Activated T-cell treated with anti-CD3 and anti-CD28 coated beads for 4 hours (primary cell): ENCODE measurements at regions not wholly inside any gene's neighbourhood (a gene's known extent, or its start where the extent isn't known, plus 50 kb on each side); places are given as distances from the start of the nearest gene placed in this dataset.
A peak's percentile ranks its signal among the peaks of the same experiment; 100 is the strongest.

Source experiments
- DNase-seq: peaks from one replicate; pipeline ENCODE4 v3.0.0-alpha.2; 2020

- DNase-seq, result no peak
Observed at GRCh38 chr16:85380905-85381737, 232.0 kb upstream of the GSE1 start.

- DNase-seq, result no peak
Observed at GRCh38 chr16:85381738-85382592, 231.2 kb upstream of the GSE1 start.

- no peak for DNase-seq
Observed at GRCh38 chr16:85382717-85383118, 230.4 kb upstream of the GSE1 start.

DNA sequence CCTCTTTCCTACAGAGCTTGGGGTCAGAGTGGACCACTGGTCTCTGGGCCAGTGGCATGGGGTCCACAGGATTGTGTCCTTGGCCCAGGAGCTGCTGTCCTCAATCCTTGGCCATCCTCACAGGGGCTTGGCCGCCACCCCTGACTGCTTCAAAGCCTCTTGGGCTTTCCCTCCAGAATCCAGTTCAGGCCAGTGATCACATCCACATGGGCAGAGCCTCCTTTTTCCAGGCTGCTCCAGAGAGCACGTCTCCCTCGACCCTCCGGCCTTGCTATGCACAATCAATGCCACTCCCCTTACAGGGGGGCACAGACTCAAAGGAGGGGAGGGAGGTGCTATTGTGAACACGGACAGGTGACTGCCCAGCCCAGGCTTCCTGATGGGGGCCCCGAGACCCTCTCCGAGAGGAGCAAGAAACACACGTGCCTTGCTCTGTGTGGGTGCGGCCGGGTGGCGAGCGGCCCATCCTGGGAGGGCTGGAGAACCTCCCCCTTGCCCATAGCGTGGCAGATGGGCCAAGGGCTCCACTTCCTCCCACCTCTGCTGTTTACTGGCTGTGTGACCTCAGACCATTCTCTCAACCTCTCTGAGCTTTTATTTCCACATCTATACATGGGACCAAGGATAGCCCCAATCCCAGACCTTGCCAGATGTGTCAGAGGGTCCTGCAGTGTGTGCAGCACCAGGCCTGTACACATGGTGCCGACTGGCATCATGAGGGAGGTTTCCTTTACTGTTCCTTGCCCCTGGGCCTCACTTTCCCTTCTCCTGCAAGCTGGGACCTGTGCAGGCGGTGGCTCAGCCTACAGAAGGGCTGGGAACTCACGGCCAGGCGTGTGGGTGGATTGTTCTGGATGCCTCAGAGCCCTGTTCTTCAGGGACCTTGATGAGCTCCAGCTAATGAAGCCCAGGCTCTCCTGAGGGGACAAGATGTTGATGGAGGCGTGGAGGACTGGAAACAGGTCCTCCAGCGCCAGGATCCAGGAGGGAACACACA is 229.0 kb upstream of the GSE1 start:
- DNase-seq, result no peak

DNA sequence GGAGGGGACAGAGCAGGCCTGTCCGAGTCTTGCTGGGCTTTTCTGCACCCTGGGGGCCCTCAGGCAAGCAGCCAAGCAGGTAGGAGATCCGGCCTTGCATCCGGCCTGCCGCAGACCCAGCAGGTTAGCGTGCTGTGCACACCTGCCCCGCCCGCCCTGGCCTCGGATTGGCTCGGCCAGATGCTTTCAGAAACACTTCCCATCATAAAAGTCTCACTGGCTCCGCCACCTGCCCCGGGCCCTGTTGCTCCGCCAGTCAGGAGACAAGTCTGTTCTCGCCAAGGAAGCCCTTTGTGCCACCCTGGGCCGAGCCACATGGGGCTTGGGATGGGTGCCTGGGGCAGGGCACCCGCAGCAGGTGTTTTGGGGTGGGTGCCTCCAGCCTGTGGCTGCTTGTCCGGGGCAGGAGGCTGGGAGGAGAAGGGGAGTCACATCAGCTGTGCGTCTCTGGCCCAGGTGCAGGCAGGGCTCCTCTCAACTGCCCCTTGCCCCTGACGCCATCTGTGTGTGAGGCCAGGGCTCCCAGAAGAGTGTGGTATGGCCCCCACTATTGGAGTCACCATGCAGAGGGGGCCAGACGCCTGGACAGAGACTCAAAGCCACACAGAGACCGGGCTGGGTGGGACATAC is 228.2 kb upstream of the GSE1 start:
- DNase-seq, result no peak

DNA sequence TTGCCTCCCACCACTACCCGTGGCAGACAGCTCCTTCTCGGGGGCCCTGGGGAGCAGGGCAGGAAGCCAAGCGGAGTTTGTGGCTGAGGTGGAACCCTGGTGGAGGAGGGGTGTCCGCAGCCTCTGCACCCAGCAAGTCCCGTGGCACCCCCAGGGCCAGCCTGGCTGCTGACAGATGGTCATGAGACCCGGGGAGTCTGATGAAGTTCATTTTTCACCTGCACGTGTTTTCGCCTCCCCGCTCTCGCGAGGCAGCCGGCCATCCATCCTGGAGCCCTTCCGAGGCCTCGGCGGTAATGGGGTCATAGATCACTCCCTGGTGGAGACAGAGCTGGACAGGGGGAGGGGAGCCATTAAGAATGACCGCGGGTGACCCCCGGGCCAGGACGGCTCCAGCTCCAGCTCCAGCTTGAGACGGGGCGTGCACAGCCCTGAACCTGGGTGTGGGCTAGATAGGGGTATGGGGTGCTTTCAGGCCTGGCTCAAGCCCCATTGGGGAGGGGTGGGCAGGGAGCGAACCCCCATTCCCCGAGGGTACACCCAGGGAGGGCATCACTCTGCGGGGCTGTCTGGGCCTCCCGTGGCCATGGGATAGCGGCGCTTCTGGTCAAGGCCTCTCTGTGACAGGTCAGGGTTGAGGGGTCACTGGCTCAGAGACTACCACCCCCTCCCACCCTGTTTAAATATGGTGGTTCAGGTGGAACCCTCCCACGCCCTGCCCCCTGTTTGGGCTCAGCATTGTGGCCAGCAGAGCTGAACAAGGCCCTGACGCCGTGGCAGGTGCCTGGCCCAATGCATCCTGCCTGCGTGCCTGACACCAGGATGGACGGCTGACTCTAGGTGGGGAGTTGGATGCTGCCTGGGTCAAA is 227.4 kb upstream of the GSE1 start:
- no peak for DNase-seq

DNA sequence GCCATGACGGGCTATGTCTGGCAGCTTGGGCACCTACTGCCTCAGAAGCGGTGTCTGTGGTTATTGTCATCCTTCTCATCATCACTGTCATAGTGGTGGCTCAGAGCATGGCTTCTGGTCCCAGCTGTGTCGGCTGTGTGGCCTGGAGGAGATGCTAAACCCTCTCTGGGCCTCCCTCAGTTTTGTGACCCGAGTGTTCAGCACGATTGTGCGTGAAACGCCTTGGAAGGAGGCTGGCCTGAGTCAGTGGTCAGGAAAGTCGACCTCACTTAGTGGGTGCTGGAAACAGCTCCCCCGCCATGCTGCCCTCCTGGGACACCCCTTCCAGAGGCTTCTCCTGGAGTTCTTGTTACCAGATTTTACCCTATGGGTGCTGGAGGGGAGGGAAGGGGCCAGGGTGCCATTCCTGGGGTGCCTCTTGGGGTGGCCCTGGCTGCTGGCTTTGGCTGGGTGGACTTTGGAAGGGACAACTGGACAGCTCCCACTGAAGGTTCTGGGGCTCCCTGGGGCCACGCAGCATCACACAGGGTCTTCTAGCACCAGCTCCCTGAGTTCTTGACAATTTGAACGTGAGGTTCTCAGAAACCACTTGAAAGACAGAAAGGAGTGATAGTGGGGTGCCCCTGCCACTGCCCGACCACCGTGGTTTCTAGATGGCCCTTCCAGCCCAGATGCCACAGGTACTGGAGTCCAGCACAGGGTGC is 226.5 kb upstream of the GSE1 start:
- DNase-seq, result no peak

DNA sequence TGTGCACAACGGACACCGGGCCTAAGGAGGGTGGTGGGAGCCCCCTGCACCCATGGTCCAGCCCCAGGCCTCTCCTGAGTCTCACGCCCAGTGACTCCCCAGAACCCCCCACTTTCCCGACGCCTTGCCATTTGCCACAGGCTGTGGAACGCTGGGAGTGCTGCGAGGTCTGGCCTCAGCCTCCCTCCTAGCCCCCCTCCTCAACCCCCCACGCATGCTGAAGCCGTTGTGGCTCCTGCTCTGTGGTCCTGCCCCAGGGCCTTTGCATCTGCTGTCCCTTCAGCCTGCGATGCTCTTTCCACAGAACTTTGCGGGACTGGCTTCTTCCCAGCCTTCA is 226.0 kb upstream of the GSE1 start:
- no peak for DNase-seq

- DNase-seq, result no peak
Observed at GRCh38 chr16:85387731-85388295, 225.3 kb upstream of the GSE1 start.

GRCh38 chr16:85389679-85390470 is 223.2 kb upstream of the GSE1 start:
- DNase-seq, result no peak

- DNase-seq, result no peak
Observed at GRCh38 chr16:85390511-85391174, 222.5 kb upstream of the GSE1 start.

DNA sequence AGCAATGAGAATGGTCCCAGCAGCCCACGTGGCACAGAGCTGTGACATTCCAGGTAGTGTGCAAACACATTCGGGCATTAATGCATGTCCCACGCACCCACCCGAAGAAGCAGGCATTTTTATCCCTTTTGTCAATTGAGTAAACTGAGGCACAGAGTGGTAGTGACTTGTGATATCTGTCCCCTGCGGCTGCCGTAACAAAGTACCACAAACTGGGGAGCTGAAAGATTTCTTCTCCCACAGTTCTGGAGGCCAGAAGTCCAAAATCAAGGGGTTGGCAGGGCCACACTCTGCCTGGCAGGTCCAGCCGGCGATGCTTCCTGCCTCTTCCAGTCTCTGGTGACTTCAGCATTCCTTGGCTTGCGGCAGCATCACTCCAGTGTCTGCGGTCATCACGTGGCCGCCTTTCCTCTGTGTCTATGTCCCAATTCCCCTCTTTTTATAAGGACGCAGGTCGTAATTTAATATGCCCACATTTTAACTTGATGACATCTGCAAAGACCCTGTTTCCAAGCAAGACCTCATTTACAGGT is 221.9 kb upstream of the GSE1 start:
- no peak for DNase-seq

GRCh38 chr16:85391769-85392583 is 221.1 kb upstream of the GSE1 start:
- no peak for DNase-seq

GRCh38 chr16:85392756-85393673 is 220.1 kb upstream of the GSE1 start:
- no peak for DNase-seq

DNA sequence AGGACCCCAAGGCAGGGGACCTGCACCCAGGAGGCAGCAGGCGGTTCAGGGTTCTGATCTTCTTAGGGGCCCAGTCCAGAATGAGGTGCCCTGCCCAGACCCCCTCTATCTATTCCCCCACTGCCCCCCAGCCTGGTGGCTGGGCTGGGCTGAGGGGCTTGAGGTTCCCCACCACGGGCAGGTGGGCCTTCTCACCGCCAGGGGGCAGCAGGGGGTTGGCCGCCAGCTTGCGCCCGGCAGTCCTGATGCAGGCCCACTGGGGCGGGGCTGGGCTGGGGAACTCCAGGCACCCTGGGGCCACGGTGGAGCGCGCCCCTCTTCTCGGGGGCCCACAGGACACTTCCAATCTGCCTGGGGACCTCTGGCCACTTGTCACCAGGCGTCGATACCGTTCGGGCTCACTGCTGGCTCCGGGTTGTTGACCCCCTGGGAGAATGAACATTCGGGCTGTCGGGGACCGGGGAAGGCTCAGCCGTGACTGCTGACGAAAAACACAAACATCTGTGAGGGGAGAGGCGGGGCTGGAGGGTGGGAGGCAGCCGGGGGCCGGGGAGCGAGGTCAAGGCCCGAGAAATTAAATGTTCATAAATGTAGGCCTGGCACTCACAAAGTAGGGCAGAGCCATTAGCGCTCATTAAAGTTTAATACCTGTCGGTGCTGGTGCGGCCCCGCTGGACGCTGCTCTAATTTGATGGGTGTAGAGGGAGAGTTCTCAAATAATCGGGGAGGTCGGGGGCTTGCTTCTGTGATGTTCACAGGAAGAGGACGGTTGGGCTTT is 219.3 kb upstream of the GSE1 start:
- DNase-seq, result peak; percentile 53
